SK-N-SH treated with all-trans-retinoic acid at 6 μM for 48 hours (cell line): ENCODE measurements at regions not wholly inside any gene's neighbourhood (a gene's known extent, or its start where the extent isn't known, plus 50 kb on each side); places are given as distances from the start of the nearest gene placed in this dataset.

Source experiments
- ATAC-seq: fragments of 200-7000 bp; cut with Tn5 transposase; 3 replicates; pipeline ENCODE4 v1.9.1; 2020; ENCODE audit warnings: mild to moderate bottlenecking, moderate library complexity
- BACH2 ChIP-seq: fragments of 250-450 bp; sonication (Bioruptor Pico); IDR thresholded peaks from 2 replicates; pipeline ENCODE4 v1.9.0; 2021; ENCODE audit warnings: mild to moderate bottlenecking, borderline replicate concordance
- CREB5 ChIP-seq: fragments of 250-450 bp; sonication (Bioruptor Pico); IDR thresholded peaks from 2 replicates; pipeline ENCODE4 v1.5.1; 2020; ENCODE audit warnings: low read depth, mild to moderate bottlenecking, moderate library complexity
- CSDC2 ChIP-seq: fragments of 250-450 bp; sonication (Bioruptor Pico); IDR thresholded peaks from 2 replicates; pipeline ENCODE4 v1.5.0; 2020; ENCODE audit warnings: mild to moderate bottlenecking, moderate library complexity
- CSRNP3 ChIP-seq: fragments of 250-450 bp; sonication (Bioruptor Pico); IDR thresholded peaks from 2 replicates; pipeline ENCODE4 v1.5.1; 2021; ENCODE audit warnings: mild to moderate bottlenecking, moderate library complexity
- ESRRG ChIP-seq: fragments of 250-450 bp; sonication (Bioruptor Pico); IDR thresholded peaks from 2 replicates; pipeline ENCODE4 v1.6.1; 2021; ENCODE audit warnings: mild to moderate bottlenecking
- GLIS3 ChIP-seq: fragments of 250-450 bp; sonication (Bioruptor Pico); IDR thresholded peaks from 2 replicates; pipeline ENCODE4 v1.5.0; 2020; ENCODE audit warnings: mild to moderate bottlenecking, moderate library complexity
- ISL1 ChIP-seq: fragments of 250-450 bp; sonication (Bioruptor Pico); IDR thresholded peaks from 2 replicates; pipeline ENCODE4 v2.1.2; 2022; ENCODE audit warnings: mild to moderate bottlenecking, moderate library complexity
- OSR1 ChIP-seq: fragments of 250-450 bp; sonication (Bioruptor Pico); IDR thresholded peaks from 2 replicates; pipeline ENCODE4 v1.8.0; 2022; ENCODE audit warnings: moderate library complexity, mild to moderate bottlenecking, inconsistent platforms
- PATZ1 ChIP-seq: fragments of 250-450 bp; sonication (Bioruptor Pico); IDR thresholded peaks from 2 replicates; pipeline ENCODE4 v1.8.0; 2020; ENCODE audit warnings: mild to moderate bottlenecking, moderate library complexity, borderline replicate concordance
- PPARA ChIP-seq: fragments of 250-450 bp; sonication (Bioruptor Pico); IDR thresholded peaks from 2 replicates; pipeline ENCODE4 v1.5.0; 2020; ENCODE audit warnings: mild to moderate bottlenecking, borderline replicate concordance
- RARB ChIP-seq: fragments of 250-450 bp; sonication (Bioruptor Pico); IDR thresholded peaks from 2 replicates; pipeline ENCODE4 v1.8.0; 2021; ENCODE audit warnings: mild to moderate bottlenecking, moderate library complexity
- SNAI2 ChIP-seq: fragments of 250-450 bp; sonication (Bioruptor Pico); IDR thresholded peaks from 2 replicates; pipeline ENCODE4 v1.5.0; 2020; ENCODE audit warnings: mild to moderate bottlenecking, moderate library complexity
- TCF4 ChIP-seq: fragments of 250-450 bp; sonication (Bioruptor Pico); IDR thresholded peaks from 2 replicates; pipeline ENCODE4 v1.8.0; 2021; ENCODE audit warnings: mild to moderate bottlenecking, moderate library complexity, borderline replicate concordance
- TSHZ2 ChIP-seq: fragments of 250-450 bp; sonication (Bioruptor Pico); IDR thresholded peaks from 2 replicates; pipeline ENCODE4 v1.5.0; 2020; ENCODE audit warnings: mild to moderate bottlenecking, moderate library complexity
- ZC3H10 ChIP-seq: fragments of 250-450 bp; sonication (Bioruptor Pico); IDR thresholded peaks from 2 replicates; pipeline ENCODE4 v1.5.1; 2021; ENCODE audit warnings: mild to moderate bottlenecking, moderate library complexity
- ZFP3 ChIP-seq: fragments of 250-450 bp; sonication (Bioruptor Pico); IDR thresholded peaks from 2 replicates; pipeline ENCODE4 v1.5.0; 2020; ENCODE audit warnings: mild to moderate bottlenecking, moderate library complexity
- ZFP30 ChIP-seq: fragments of 450-650 bp; formaldehyde crosslinking; IDR thresholded peaks from 2 replicates; pipeline ENCODE4 v1.5.0; 2022; ENCODE audit warnings: mild to moderate bottlenecking, moderate library complexity
- ZNF565 ChIP-seq: fragments of 450-650 bp; formaldehyde crosslinking; conservative IDR thresholded peaks from 2 replicates; pipeline ENCODE4 v1.5.0; 2020; ENCODE audit warnings: low read depth, mild to moderate bottlenecking, moderate library complexity
- ZNF8 ChIP-seq: fragments of 450-650 bp; formaldehyde crosslinking; IDR thresholded peaks from 2 replicates; pipeline ENCODE4 v1.5.0; 2020; ENCODE audit warnings: mild to moderate bottlenecking, moderate library complexity
- TF ChIP-seq, protein P1 (sequence below): fragments of 250-450 bp; sonication (Bioruptor Pico); IDR thresholded peaks from 2 replicates; pipeline ENCODE4 v1.8.0; 2021; ENCODE audit warnings: low read depth, mild to moderate bottlenecking, moderate library complexity, borderline replicate concordance

- TF ChIP-seq BACH2 (no peak), ZNF565 (no peak)
- TF ChIP-seq, all 23 proteins: peak for 0
- ATAC-seq: no peak
Measured at GRCh38 chr6:126140015-126140414, 153.7 kb downstream of the TRMT11 start.

GRCh38 chr6:126143761-126144251, 157.5 kb downstream of the TRMT11 start:
- no peak for ATAC-seq
- TF ChIP-seq PATZ1 (no peak), PPARA (CRISPR knock-in tag) (no peak), OSR1 (CRISPR knock-in tag) (no peak), ISL1 (no peak), ESRRG (CRISPR knock-in tag) (no peak), CSDC2 (CRISPR knock-in tag) (no peak), ZFP3 (CRISPR knock-in tag) (no peak), BACH2 (no peak), ZNF8 (CRISPR knock-in tag) (no peak), SNAI2 (CRISPR knock-in tag) (no peak), CSRNP3 (no peak), TCF4 (CRISPR knock-in tag) (no peak), ZFP30 (no peak), ZNF565 (no peak), TSHZ2 (CRISPR knock-in tag) (no peak), CREB5 (CRISPR knock-in tag) (no peak)
- TF ChIP-seq, protein P1, sequence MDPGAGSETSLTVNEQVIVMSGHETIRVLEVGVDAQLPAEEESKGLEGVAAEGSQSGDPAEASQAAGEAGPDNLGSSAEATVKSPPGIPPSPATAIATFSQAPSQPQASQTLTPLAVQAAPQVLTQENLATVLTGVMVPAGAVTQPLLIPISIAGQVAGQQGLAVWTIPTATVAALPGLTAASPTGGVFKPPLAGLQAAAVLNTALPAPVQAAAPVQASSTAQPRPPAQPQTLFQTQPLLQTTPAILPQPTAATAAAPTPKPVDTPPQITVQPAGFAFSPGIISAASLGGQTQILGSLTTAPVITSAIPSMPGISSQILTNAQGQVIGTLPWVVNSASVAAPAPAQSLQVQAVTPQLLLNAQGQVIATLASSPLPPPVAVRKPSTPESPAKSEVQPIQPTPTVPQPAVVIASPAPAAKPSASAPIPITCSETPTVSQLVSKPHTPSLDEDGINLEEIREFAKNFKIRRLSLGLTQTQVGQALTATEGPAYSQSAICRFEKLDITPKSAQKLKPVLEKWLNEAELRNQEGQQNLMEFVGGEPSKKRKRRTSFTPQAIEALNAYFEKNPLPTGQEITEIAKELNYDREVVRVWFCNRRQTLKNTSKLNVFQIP (CRISPR knock-in tag): no peak

DNA sequence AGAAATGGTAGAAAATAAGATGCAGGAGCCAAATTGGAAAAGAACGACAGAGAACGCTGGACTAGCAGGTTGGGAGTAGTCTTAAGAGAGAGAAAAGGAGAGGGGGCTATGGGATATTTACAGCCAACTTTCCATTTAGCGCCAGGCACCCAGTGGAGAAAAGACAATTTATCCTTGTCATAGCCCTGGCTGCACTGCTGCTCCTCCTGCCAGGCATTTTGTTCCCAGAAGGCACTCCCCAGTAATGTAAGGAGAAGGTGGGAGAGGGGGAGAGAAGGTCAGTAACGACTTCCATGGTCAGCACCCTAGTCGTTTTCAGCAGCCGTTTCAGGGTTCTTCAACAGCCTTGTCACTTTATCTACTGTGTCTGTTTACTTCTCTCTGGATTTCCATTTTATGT, 159.0 kb downstream of the TRMT11 start:
- ATAC-seq: no peak
- TF ChIP-seq RARB (CRISPR knock-in tag) (no peak), ISL1 (no peak), SNAI2 (CRISPR knock-in tag) (no peak), OSR1 (CRISPR knock-in tag) (no peak), CSDC2 (CRISPR knock-in tag) (no peak), ZNF8 (CRISPR knock-in tag) (no peak), ZFP30 (no peak), CREB5 (CRISPR knock-in tag) (no peak), ZNF565 (no peak), ZFP3 (CRISPR knock-in tag) (no peak), PPARA (CRISPR knock-in tag) (no peak), ESRRG (CRISPR knock-in tag) (no peak), GLIS3 (CRISPR knock-in tag) (no peak), CSRNP3 (no peak), TSHZ2 (CRISPR knock-in tag) (no peak), ZC3H10 (CRISPR knock-in tag) (no peak)
- TF ChIP-seq, protein P1 (CRISPR knock-in tag): no peak
